Endodermal cell (in vitro differentiated cells): ENCODE measurements at regions not wholly inside any gene's neighbourhood (a gene's known extent, or its start where the extent isn't known, plus 50 kb on each side); places are given as distances from the start of the nearest gene placed in this dataset.

ENCODE experiments used
- DNase-seq: peaks from one replicate; pipeline ENCODE4 v3.0.0-alpha.2; 2017
- H3K27ac ChIP-seq: 2 replicates; pipeline ENCODE4 v1.5.1; 2013; ENCODE audit warnings: mild to moderate bottlenecking, low read depth, low read length, moderate library complexity
- H3K27me3 ChIP-seq: 2 replicates; pipeline ENCODE4 v1.6.1; 2013; ENCODE audit warnings: mild to moderate bottlenecking, low read length, moderate library complexity; ENCODE audit not compliant: insufficient read depth, control insufficient read depth, poor library complexity, severe bottlenecking
- H3K36me3 ChIP-seq: 2 replicates; pipeline ENCODE4 v1.7.0; 2013; ENCODE audit warnings: mild to moderate bottlenecking, low read length, moderate library complexity; ENCODE audit not compliant: control insufficient read depth, insufficient read depth
- H3K4me1 ChIP-seq: one replicate; pipeline ENCODE4 v1.7.0; 2013; ENCODE audit warnings: low read length; ENCODE audit not compliant: control insufficient read depth, insufficient read depth
- H3K4me3 ChIP-seq: 2 replicates; pipeline ENCODE4 v1.5.1; 2013; ENCODE audit warnings: mild to moderate bottlenecking, low read length, moderate library complexity
- H3K9ac ChIP-seq: 2 replicates; pipeline ENCODE4 v1.6.1; 2013; ENCODE audit warnings: mild to moderate bottlenecking, low read length, moderate library complexity; ENCODE audit not compliant: poor library complexity, severe bottlenecking; ENCODE audit errors: extremely low read depth
- H3K9me3 ChIP-seq: 2 replicates; pipeline ENCODE4 v1.6.1; 2013; ENCODE audit warnings: mild to moderate bottlenecking, low read length, moderate library complexity; ENCODE audit not compliant: control insufficient read depth
- H3K27ac Mint-ChIP-seq: 2 replicates; pipeline ENCODE4 v1.8.0; 2020; ENCODE audit warnings: mixed read lengths
- H3K27me3 Mint-ChIP-seq: 2 replicates; pipeline ENCODE4 v1.8.0; 2021; ENCODE audit warnings: mild to moderate bottlenecking, mixed read lengths; ENCODE audit not compliant: insufficient read depth
- H3K36me3 Mint-ChIP-seq: 2 replicates; pipeline ENCODE4 v1.8.0; 2020; ENCODE audit warnings: low read depth, mixed read lengths
- H3K4me1 Mint-ChIP-seq: 2 replicates; pipeline ENCODE4 v1.8.0; 2020; ENCODE audit warnings: mixed read lengths
- H3K4me3 Mint-ChIP-seq: 2 replicates; pipeline ENCODE4 v1.8.0; 2020; ENCODE audit warnings: mild to moderate bottlenecking, moderate library complexity, mixed read lengths
- H3K9me3 Mint-ChIP-seq: 2 replicates; pipeline ENCODE4 v1.8.0; 2020; ENCODE audit warnings: mild to moderate bottlenecking, mixed read lengths
- CTCF ChIP-seq: fragments of 200-600 bp; sonication (generic); conservative IDR thresholded peaks from 2 replicates; pipeline ENCODE4 v1.5.0; 2021; ENCODE audit warnings: antibody characterized with exemption, mild to moderate bottlenecking
- WGBS, 2 experiments: methylation state at CpG; one replicate each; pipeline versions ENCODE4 v1.1.5 to v1.1.7; 2013; ENCODE audit warnings: missing lambda C conversion rate in 2 of 2, mixed read lengths in 1 of 2; ENCODE audit not compliant: insufficient coverage in 1 of 2, insufficient read length in 1 of 2; 5-methylcytosine and 5-hydroxymethylcytosine counted together

GRCh38 chr12:74980510-74980909 is 229.1 kb downstream of the KCNC2 start:
- H3K27me3 Mint-ChIP-seq, result no peaks in the 10 kb centered on the region
- no peak overlapping the region for H3K4me3 Mint-ChIP-seq
- H3K36me3 Mint-ChIP-seq, result no peaks in the 10 kb centered on the region
- Histone ChIP-seq H3K9me3 (no peaks in the 10 kb centered on the region), H3K4me1 (no peaks in the 10 kb centered on the region), H3K9ac (no peak overlapping the region), H3K27me3 (peaks cover 4% of the 10 kb centered on the region), H3K36me3 (no peaks in the 10 kb centered on the region), H3K4me3 (no peak overlapping the region), H3K27ac (no peak overlapping the region)
- H3K9me3 Mint-ChIP-seq, result no peaks in the 10 kb centered on the region
- WGBS, 2 experiments, result 77 to 92% methylated on average over 3 to 4 of the region's 4 CpGs
- H3K27ac Mint-ChIP-seq, result no peak overlapping the region
- DNase-seq, result no peak
- TF ChIP-seq CTCF, result no peak
- H3K4me1 Mint-ChIP-seq, result no peaks in the 10 kb centered on the region

- Mint-ChIP-seq H3K27ac (no peak overlapping the region), H3K4me3 (no peak overlapping the region)
- H3K9me3 ChIP-seq, result no peaks in the 10 kb centered on the region
Observed at GRCh38 chr12:74981541-74981940, 228.1 kb downstream of the KCNC2 start.

GRCh38 chr12:74983917-74984316 is 225.7 kb downstream of the KCNC2 start:
- WGBS, 2 experiments, result 93 to 100% methylated on average over 3 of the region's 3 CpGs
- DNase-seq, result no peak
- no peak overlapping the region for H3K4me3 ChIP-seq
- H3K27me3 ChIP-seq, result no peaks in the 10 kb centered on the region
- Mint-ChIP-seq H3K9me3 (no peaks in the 10 kb centered on the region), H3K36me3 (no peaks in the 10 kb centered on the region), H3K27ac (no peak overlapping the region), H3K4me1 (no peaks in the 10 kb centered on the region), H3K27me3 (no peaks in the 10 kb centered on the region), H3K4me3 (no peak overlapping the region)
- no peaks in the 10 kb centered on the region for H3K4me1 ChIP-seq
- H3K36me3 ChIP-seq, result no peaks in the 10 kb centered on the region
- no peak for TF ChIP-seq CTCF
- no peak overlapping the region for H3K27ac ChIP-seq
- H3K9me3 ChIP-seq, result no peaks in the 10 kb centered on the region
- no peak overlapping the region for H3K9ac ChIP-seq

More at GRCh38 chr12:74981541-74981940, 228.1 kb downstream of the KCNC2 start:
- 95 to 100% methylated on average over 1 of the region's 1 CpG for WGBS, 2 experiments
- DNase-seq, result no peak
- no peaks in the 10 kb centered on the region for H3K27me3 Mint-ChIP-seq
- Histone ChIP-seq H3K27me3 (peaks cover 4% of the 10 kb centered on the region), H3K4me3 (no peak overlapping the region), H3K27ac (no peak overlapping the region), H3K9ac (no peak overlapping the region), H3K36me3 (no peaks in the 10 kb centered on the region), H3K4me1 (no peaks in the 10 kb centered on the region)
- no peaks in the 10 kb centered on the region for H3K36me3 Mint-ChIP-seq
- no peaks in the 10 kb centered on the region for H3K4me1 Mint-ChIP-seq
- H3K9me3 Mint-ChIP-seq, result no peaks in the 10 kb centered on the region
- TF ChIP-seq CTCF, result no peak
